HepG2 (cell line): ENCODE measurements at regions not wholly inside any gene's neighbourhood (a gene's known extent, or its start where the extent isn't known, plus 50 kb on each side); places are given as distances from the start of the nearest gene placed in this dataset.

Experiments used
- CREM ChIP-seq, 2 experiments: sonication (generic) in 1 of 2; formaldehyde crosslinking in 1 of 2; IDR thresholded peaks; 2 replicates each; pipeline versions ENCODE4 v1.4.0 to v1.6.1; 2016 to 2020; ENCODE audit warnings: antibody characterized with exemption in 1 of 2, mild to moderate bottlenecking in 1 of 2, missing genetic modification reagents in 1 of 2
- CTCF ChIP-seq: sonication (generic); formaldehyde crosslinking; IDR thresholded peaks from 2 replicates; pipeline ENCODE4 v1.5.0; 2020; ENCODE audit warnings: mild to moderate bottlenecking, missing genetic modification reagents, moderate library complexity
- ESRRA ChIP-seq: sonication (generic); formaldehyde crosslinking; IDR thresholded peaks from 2 replicates; pipeline ENCODE4 v1.5.1; 2020; ENCODE audit warnings: mild to moderate bottlenecking, low read depth, missing genetic modification reagents
- GATA4 ChIP-seq: sonication (generic); IDR thresholded peaks from 2 replicates; pipeline ENCODE4 v1.6.1; 2016; ENCODE audit warnings: antibody characterized with exemption, low read depth, borderline replicate concordance
- HCFC1 ChIP-seq: fragments of 150-350 bp; IDR thresholded peaks from 2 replicates; pipeline ENCODE4 v1.6.1; 2014; ENCODE audit warnings: low read depth, low read length
- KDM1A ChIP-seq: IDR thresholded peaks from 2 replicates; pipeline ENCODE4 v1.6.1; 2016; ENCODE audit warnings: missing compliant biosample characterization
- PHB2 ChIP-seq: fragments of 450-650 bp; IDR thresholded peaks from 2 replicates; pipeline ENCODE4 v1.6.1; 2018; ENCODE audit not compliant: partially characterized antibody
- POLR2AphosphoS5 ChIP-seq: IDR thresholded peaks from 2 replicates; pipeline ENCODE4 v1.6.1; 2012; ENCODE audit warnings: low read depth, low read length
- ZFX ChIP-seq: sonication (generic); formaldehyde crosslinking; IDR thresholded peaks from 2 replicates; pipeline ENCODE4 v1.4.0; 2020; ENCODE audit warnings: mild to moderate bottlenecking, low read depth, missing genetic modification reagents, moderate library complexity
- ZNF354B ChIP-seq: sonication (generic); formaldehyde crosslinking; IDR thresholded peaks from 2 replicates; pipeline ENCODE4 v1.8.0; 2022; ENCODE audit warnings: mild to moderate bottlenecking, missing genetic modification reagents

GRCh38 chr18:24935896-24936295 is 416.1 kb downstream of the ZNF521 start:
- TF ChIP-seq CTCF (CRISPR knock-in tag) (no peak), KDM1A (CRISPR knock-in tag) (no peak), ZFX (no peak), HCFC1 (no peak), ZNF354B (CRISPR knock-in tag) (no peak), GATA4 (no peak), ESRRA (CRISPR knock-in tag) (no peak), PHB2 (no peak), CREM (IDR thresholded peaks at IDR 0.05) (no peak), CREM (CRISPR knock-in tag; IDR thresholded peaks at IDR 0.05) (no peak), POLR2AphosphoS5 (no peak)
